Lung (tissue), 11 donors: ENCODE measurements at regions not wholly inside any gene's neighbourhood (a gene's known extent, or its start where the extent isn't known, plus 50 kb on each side); places are given as distances from the start of the nearest gene placed in this dataset.

Source experiments
- ATAC-seq: fragments of 200-7000 bp; cut with Tn5 transposase; one replicate; pipeline ENCODE4 v1.9.1; 2020; ENCODE audit warnings: moderate number of reproducible peaks; ENCODE audit not compliant: insufficient read depth, low FRiP score
- DNase-seq, 3 donors: peaks; one replicate each; pipeline ENCODE4 v3.0.0-alpha.2; 2013 to 2017
- H3K27ac ChIP-seq, 2 donors: one replicate each; pipeline ENCODE4 v1.5.1; 2013; ENCODE audit warnings: mild to moderate bottlenecking in 2 of 2, moderate library complexity in 2 of 2, control low read depth in 1 of 2, inconsistent platforms in 1 of 2, low read depth in 1 of 2, low read length in 1 of 2
- H3K27me3 ChIP-seq, 3 donors: one replicate each; pipeline ENCODE4 v1.5.1; 2013; ENCODE audit warnings: low read length in 2 of 3; ENCODE audit not compliant: control insufficient read depth in 3 of 3, insufficient read depth in 3 of 3
- H3K36me3 ChIP-seq, 4 donors: one replicate each; pipeline ENCODE4 v1.5.1; 2013; ENCODE audit warnings: low read length in 4 of 4, mild to moderate bottlenecking in 1 of 4, moderate library complexity in 1 of 4; ENCODE audit not compliant: control insufficient read depth in 4 of 4, insufficient read depth in 4 of 4
- H3K4me1 ChIP-seq, 5 donors: one replicate each; pipeline ENCODE4 v1.5.1; 2013; ENCODE audit warnings: low read length in 5 of 5, mild to moderate bottlenecking in 2 of 5, moderate library complexity in 1 of 5; ENCODE audit not compliant: control insufficient read depth in 5 of 5, insufficient read depth in 5 of 5
- H3K4me3 ChIP-seq: one replicate; pipeline ENCODE4 v1.5.1; 2013; ENCODE audit warnings: mild to moderate bottlenecking, control low read depth, moderate library complexity
- H3K9ac ChIP-seq, 2 donors: one replicate each; pipeline ENCODE4 v1.5.1; 2013; ENCODE audit warnings: low read length in 2 of 2, control low read depth in 1 of 2; ENCODE audit not compliant: insufficient read depth in 1 of 2
- H3K9me3 ChIP-seq, 4 donors: one replicate each; pipeline ENCODE4 v1.5.1; 2013; ENCODE audit warnings: low read length in 3 of 4, mild to moderate bottlenecking in 1 of 4, moderate library complexity in 1 of 4; ENCODE audit not compliant: control insufficient read depth in 4 of 4, insufficient read depth in 3 of 4
- CTCF ChIP-seq: IDR thresholded peaks from 2 replicates; pipeline ENCODE4 v1.5.1; 2012; ENCODE audit warnings: mild to moderate bottlenecking; ENCODE audit errors: control extremely low read depth, extremely low read depth
- WGBS, 2 donors: extraction: QIAGEN DNeasy Blood & Tissue Kit; methylation state at CpG; one replicate each; pipeline ENCODE4 v1.1.7; 2013; 5-methylcytosine and 5-hydroxymethylcytosine counted together
- donor health status: control.
- donor health status: control.
- donor health status: Bipolar disorder and iron deficiency.
- donor health status: healthy.
- donor health status: DM: yes; HTN: yes; CAD: no.

DNA sequence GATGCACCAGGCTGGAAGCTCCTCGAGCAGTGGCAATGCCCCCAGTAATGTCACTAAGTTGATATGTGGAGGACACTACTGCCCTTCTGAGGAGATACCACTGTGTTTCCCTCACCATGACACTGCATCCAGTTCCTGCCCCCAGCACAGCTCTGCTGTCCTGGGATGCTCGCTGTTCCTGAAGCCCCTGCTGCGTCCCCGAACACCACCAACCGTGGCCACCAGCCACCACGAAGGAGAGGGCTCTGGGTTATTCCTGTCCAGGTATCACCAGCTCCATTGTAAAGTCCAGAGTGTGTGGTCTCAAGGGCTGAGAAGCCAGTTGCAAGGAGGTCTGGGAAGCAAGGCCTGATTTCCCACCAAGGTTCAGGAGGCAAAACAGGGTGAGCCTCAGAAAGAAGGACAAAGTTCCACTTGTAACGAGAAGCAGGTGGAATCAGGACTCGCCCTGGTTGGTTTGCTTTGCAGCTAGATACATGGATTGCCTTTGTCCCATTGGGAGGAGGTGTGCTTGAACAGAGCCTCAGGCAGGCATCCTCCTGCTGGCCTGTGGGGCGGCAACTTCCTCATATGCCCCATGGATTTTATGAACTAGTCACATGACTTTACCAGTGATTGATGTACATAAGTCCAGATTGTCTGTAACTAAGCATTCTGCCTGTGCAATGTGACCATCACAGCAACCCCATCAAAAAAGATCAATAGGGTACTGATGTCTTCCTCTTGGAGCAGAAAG, 427.0 kb upstream of the VSTM2A start:
- no peak overlapping the region for H3K9ac ChIP-seq
- WGBS, 2 donors, result 84 to 86% methylated on average over 9 of the region's 9 CpGs
- H3K4me1 ChIP-seq, result no peaks in the 10 kb centered on the region
- no peaks in the 10 kb centered on the region for H3K36me3 ChIP-seq
- no peaks in the 10 kb centered on the region for H3K27me3 ChIP-seq
- no peak for DNase-seq
- peaks cover 0 to 5% (median 0%) of the 10 kb centered on the region in 4 donors for H3K9me3 ChIP-seq
- no peak overlapping the region for H3K4me3 ChIP-seq
- no peak for ATAC-seq
- no peak overlapping the region for H3K27ac ChIP-seq
- no peak for TF ChIP-seq CTCF

GRCh38 chr7:54116956-54117355, 425.2 kb upstream of the VSTM2A start:
- TF ChIP-seq CTCF, result no peak
- H3K27ac ChIP-seq, result no peak overlapping the region
- H3K4me1 ChIP-seq, result no peaks in the 10 kb centered on the region
- DNase-seq, result no peak
- no peak for ATAC-seq
- no peak overlapping the region for H3K4me3 ChIP-seq
- peaks cover 0 to 5% (median 0%) of the 10 kb centered on the region in 4 donors for H3K9me3 ChIP-seq
- H3K27me3 ChIP-seq, result no peaks in the 10 kb centered on the region
- no peak overlapping the region for H3K9ac ChIP-seq
- WGBS, 2 donors, result 50 to 68% methylated on average over 2 of the region's 2 CpGs
- no peaks in the 10 kb centered on the region for H3K36me3 ChIP-seq

- no peak overlapping the region for H3K27ac ChIP-seq
- TF ChIP-seq CTCF, result no peak
- H3K9ac ChIP-seq, result no peak overlapping the region
- H3K4me1 ChIP-seq, result no peaks in the 10 kb centered on the region
- H3K27me3 ChIP-seq, result no peaks in the 10 kb centered on the region
- no peaks in the 10 kb centered on the region for H3K36me3 ChIP-seq
- no peak for ATAC-seq
- H3K9me3 ChIP-seq, result peaks cover 0 to 10% (median 5%) of the 10 kb centered on the region in 4 donors
- DNase-seq, result no peak
- H3K4me3 ChIP-seq, result no peak overlapping the region
Measured at GRCh38 chr7:54129035-54129434, 413.1 kb upstream of the VSTM2A start.

GRCh38 chr7:54141576-54141975, 400.6 kb upstream of the VSTM2A start:
- peaks cover 0 to 3% (median 0%) of the 10 kb centered on the region in 4 donors for H3K9me3 ChIP-seq
- DNase-seq, result no peak
- H3K27ac ChIP-seq, result no peak overlapping the region
- H3K36me3 ChIP-seq, result no peaks in the 10 kb centered on the region
- ATAC-seq, result no peak
- no peaks in the 10 kb centered on the region for H3K27me3 ChIP-seq
- no peak overlapping the region for H3K9ac ChIP-seq
- no peaks in the 10 kb centered on the region for H3K4me1 ChIP-seq
- TF ChIP-seq CTCF, result no peak
- H3K4me3 ChIP-seq, result no peak overlapping the region
